ENCODE measurements at regions not wholly inside any gene's neighbourhood (a gene's known extent, or its start where the extent isn't known, plus 50 kb on each side); places are given as distances from the start of the nearest gene placed in this dataset.
"Not testable (repeated sequence)": the region's sequence is repeated elsewhere in the genome, so short reads cannot be mapped to it uniquely, and the experiment has no call there.

GRCh38 chr6:14569874-14570273 lies 452.3 kb downstream of the CD83 start:
- TF ChIP-seq CTCF (conservative IDR thresholded peaks at IDR 0.05; ENCODE audit: low read depth in 2 of 2); POLR2AphosphoS5 (IDR thresholded peaks at IDR 0.05; ENCODE audit: low read depth); EZH2 (IDR thresholded peaks at IDR 0.05; ENCODE audit: low read depth, unreplicated experiment); ZNF114 (CRISPR knock-in tag; IDR thresholded peaks at IDR 0.05): not testable (repeated sequence)
